Hepatocyte (in vitro differentiated cells): ENCODE measurements at regions not wholly inside any gene's neighbourhood (a gene's known extent, or its start where the extent isn't known, plus 50 kb on each side); places are given as distances from the start of the nearest gene placed in this dataset.

Source experiments
- DNase-seq: peaks from one replicate; pipeline ENCODE4 v3.0.0-alpha.2; 2016; ENCODE audit warnings: low spot score
- H2AFZ ChIP-seq: fragments of 200-600 bp; sonication (generic); 2 replicates; pipeline ENCODE4 v1.6.0; 2016; ENCODE audit warnings: antibody characterized with exemption, mild to moderate bottlenecking
- H3K27ac ChIP-seq: fragments of 200-600 bp; sonication (generic); 2 replicates; pipeline ENCODE4 v1.5.1; 2016; ENCODE audit warnings: mild to moderate bottlenecking
- H3K27me3 ChIP-seq: fragments of 200-600 bp; sonication (generic); 2 replicates; pipeline ENCODE4 v1.6.1; 2016
- H3K36me3 ChIP-seq: fragments of 200-600 bp; sonication (generic); replicated peaks from 2 replicates; pipeline ENCODE4 v1.5.1; 2016; ENCODE audit warnings: low read depth; ENCODE audit not compliant: insufficient read depth
- H3K4me1 ChIP-seq: fragments of 200-600 bp; sonication (generic); 2 replicates; pipeline ENCODE4 v1.5.1; 2016; ENCODE audit warnings: mild to moderate bottlenecking, moderate library complexity; ENCODE audit not compliant: insufficient read depth
- H3K4me2 ChIP-seq: fragments of 200-600 bp; sonication (generic); 2 replicates; pipeline ENCODE4 v1.6.0; 2016
- H3K4me3 ChIP-seq: fragments of 200-600 bp; sonication (generic); 2 replicates; pipeline ENCODE4 v1.5.1; 2016; ENCODE audit warnings: mild to moderate bottlenecking
- H3K79me2 ChIP-seq: fragments of 200-600 bp; sonication (generic); 2 replicates; pipeline ENCODE4 v1.6.0; 2017; ENCODE audit warnings: mild to moderate bottlenecking
- H3K9me2 ChIP-seq: fragments of 200-600 bp; sonication (generic); replicated peaks from 2 replicates; pipeline ENCODE4 v1.6.0; 2017; ENCODE audit warnings: mild to moderate bottlenecking; ENCODE audit not compliant: insufficient read depth
- H3K9me3 ChIP-seq: fragments of 200-600 bp; sonication (generic); 2 replicates; pipeline ENCODE4 v1.5.1; 2016; ENCODE audit warnings: low read depth, mild to moderate bottlenecking
- H4K20me1 ChIP-seq: fragments of 200-600 bp; sonication (generic); 2 replicates; pipeline ENCODE4 v1.6.0; 2016; ENCODE audit warnings: mild to moderate bottlenecking; ENCODE audit not compliant: insufficient read depth, poor library complexity, severe bottlenecking
- EZH2 ChIP-seq: fragments of 200-600 bp; sonication (generic); IDR thresholded peaks from 2 replicates; pipeline ENCODE4 v1.6.1; 2016; ENCODE audit warnings: antibody characterized with exemption, mild to moderate bottlenecking, borderline replicate concordance
- EZH2phosphoT487 ChIP-seq: fragments of 200-600 bp; sonication (generic); IDR thresholded peaks from one replicate; pipeline ENCODE4 v1.6.1; 2018; ENCODE audit warnings: antibody characterized with exemption, mild to moderate bottlenecking, low read depth, moderate library complexity; ENCODE audit not compliant: unreplicated experiment, severe bottlenecking
- WGBS: methylation state at CpG from one replicate; pipeline ENCODE4 v1.1.6; 2016; ENCODE audit warnings: low lambda C conversion rate; ENCODE audit errors: missing lambda C conversion rate; 5-methylcytosine and 5-hydroxymethylcytosine counted together
- TF ChIP-seq, protein P1 (sequence below): fragments of 200-600 bp; sonication (generic); IDR thresholded peaks from 2 replicates; pipeline ENCODE4 v1.5.1; 2016; ENCODE audit warnings: antibody characterized with exemption, mild to moderate bottlenecking; ENCODE audit not compliant: poor library complexity

DNA sequence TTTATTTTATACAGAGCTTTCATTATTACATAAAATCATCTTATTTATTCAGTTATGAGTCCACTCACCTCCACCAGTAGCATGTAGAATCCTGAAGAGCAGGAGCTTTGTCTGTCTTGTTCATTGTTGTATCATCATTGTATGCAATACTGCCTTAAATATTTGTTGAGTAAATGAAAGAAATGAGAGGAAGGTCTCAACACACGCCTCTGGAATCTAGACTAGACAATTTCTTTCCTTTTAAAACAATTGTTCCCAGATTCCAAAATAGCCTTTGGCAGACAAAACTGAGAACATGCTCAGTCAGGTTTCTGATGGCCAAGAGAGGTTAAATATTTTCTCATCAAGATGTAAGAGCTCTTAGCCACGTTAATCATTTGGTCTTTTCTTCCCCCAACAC is 173.1 kb upstream of the AGR3 start:
- H3K36me3 ChIP-seq = no peaks in the 10 kb centered on the region
- no peaks in the 10 kb centered on the region for H3K9me2 ChIP-seq
- no peak for DNase-seq
- H3K27me3 ChIP-seq = no peaks in the 10 kb centered on the region
- no peaks in the 10 kb centered on the region for H3K4me1 ChIP-seq
- no peaks in the 10 kb centered on the region for H3K79me2 ChIP-seq
- H4K20me1 ChIP-seq = no peaks in the 10 kb centered on the region
- no peak overlapping the region for H3K4me2 ChIP-seq
- no peak overlapping the region for H3K4me3 ChIP-seq
- TF ChIP-seq EZH2 = no peak
- no peak for TF ChIP-seq EZH2phosphoT487
- TF ChIP-seq, protein P1, sequence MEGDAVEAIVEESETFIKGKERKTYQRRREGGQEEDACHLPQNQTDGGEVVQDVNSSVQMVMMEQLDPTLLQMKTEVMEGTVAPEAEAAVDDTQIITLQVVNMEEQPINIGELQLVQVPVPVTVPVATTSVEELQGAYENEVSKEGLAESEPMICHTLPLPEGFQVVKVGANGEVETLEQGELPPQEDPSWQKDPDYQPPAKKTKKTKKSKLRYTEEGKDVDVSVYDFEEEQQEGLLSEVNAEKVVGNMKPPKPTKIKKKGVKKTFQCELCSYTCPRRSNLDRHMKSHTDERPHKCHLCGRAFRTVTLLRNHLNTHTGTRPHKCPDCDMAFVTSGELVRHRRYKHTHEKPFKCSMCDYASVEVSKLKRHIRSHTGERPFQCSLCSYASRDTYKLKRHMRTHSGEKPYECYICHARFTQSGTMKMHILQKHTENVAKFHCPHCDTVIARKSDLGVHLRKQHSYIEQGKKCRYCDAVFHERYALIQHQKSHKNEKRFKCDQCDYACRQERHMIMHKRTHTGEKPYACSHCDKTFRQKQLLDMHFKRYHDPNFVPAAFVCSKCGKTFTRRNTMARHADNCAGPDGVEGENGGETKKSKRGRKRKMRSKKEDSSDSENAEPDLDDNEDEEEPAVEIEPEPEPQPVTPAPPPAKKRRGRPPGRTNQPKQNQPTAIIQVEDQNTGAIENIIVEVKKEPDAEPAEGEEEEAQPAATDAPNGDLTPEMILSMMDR = no peak
- H3K9me3 ChIP-seq = no peaks in the 10 kb centered on the region
- no peak overlapping the region for H2AFZ ChIP-seq
- 59% methylated on average over 2 of the region's 2 CpGs for WGBS
- no peak overlapping the region for H3K27ac ChIP-seq

DNA sequence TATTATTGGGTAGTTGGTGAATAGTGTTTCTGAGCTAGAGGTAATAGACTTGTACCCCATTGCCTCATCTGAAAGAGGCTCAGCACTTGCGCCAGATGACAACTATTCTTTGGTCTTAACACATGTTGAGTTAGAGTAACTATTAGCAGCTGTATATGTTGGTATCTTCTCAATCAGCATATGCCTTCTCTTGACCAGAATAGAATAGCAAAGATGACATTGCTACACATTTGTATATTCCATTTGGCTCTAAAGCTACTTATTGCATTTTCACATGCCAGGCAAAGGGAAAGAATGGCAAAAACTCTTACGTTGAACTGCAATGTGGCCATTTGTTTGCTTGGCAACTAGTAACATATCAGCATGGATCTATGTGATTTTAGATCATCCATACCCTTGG is 173.8 kb upstream of the AGR3 start:
- H3K27ac ChIP-seq = no peak overlapping the region
- DNase-seq = no peak
- 98% methylated on average over 2 of the region's 2 CpGs for WGBS
- TF ChIP-seq, protein P1 = no peak
- TF ChIP-seq EZH2phosphoT487 (no peak), EZH2 (no peak)
- H3K4me2 ChIP-seq = no peak overlapping the region
- H3K27me3 ChIP-seq = no peaks in the 10 kb centered on the region
- no peaks in the 10 kb centered on the region for H3K4me1 ChIP-seq
- H2AFZ ChIP-seq = no peak overlapping the region
- no peaks in the 10 kb centered on the region for H3K9me2 ChIP-seq
- H3K4me3 ChIP-seq = no peak overlapping the region
- H3K79me2 ChIP-seq = no peaks in the 10 kb centered on the region
- no peaks in the 10 kb centered on the region for H3K36me3 ChIP-seq
- H3K9me3 ChIP-seq = no peaks in the 10 kb centered on the region
- no peaks in the 10 kb centered on the region for H4K20me1 ChIP-seq

DNA sequence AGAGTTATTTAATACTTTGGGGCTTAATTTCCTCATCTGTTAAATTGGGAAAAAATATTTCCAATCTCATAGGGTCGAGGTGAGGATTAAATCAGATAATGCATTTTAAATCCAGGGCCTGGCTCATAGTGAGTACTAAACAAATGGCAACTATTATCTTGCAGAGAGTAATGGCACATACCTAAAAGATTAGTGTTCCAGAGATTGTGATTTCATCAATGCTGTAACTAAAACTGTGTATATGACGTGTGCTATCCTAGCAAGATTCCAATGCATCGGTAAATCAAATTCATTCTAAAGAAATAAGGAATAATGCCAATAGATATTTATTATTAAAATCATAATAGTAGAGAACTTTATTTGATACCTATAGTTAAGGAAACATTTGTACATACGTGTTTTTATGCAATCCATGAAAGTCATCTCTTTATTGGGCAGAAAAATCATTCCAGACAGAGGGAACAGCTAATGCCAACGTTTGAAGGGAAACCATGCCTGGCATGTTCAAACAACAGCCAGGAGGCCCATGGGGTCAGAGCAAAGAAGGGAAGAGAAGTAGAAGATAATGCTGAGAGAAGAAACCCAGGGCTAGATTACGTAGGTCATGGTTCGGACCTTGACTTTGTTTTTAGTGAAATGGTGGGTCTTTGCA is 174.8 kb upstream of the AGR3 start:
- peak overlapping the region; percentile 7 for H3K4me2 ChIP-seq
- no peak overlapping the region for H3K4me3 ChIP-seq
- no peak overlapping the region for H3K27ac ChIP-seq
- WGBS = 58% methylated on average over 7 of the region's 7 CpGs
- no peaks in the 10 kb centered on the region for H3K27me3 ChIP-seq
- no peak for DNase-seq
- no peaks in the 10 kb centered on the region for H4K20me1 ChIP-seq
- no peak overlapping the region for H2AFZ ChIP-seq
- H3K79me2 ChIP-seq = no peaks in the 10 kb centered on the region
- H3K9me2 ChIP-seq = no peaks in the 10 kb centered on the region
- no peaks in the 10 kb centered on the region for H3K4me1 ChIP-seq
- TF ChIP-seq, protein P1 = no peak
- TF ChIP-seq EZH2phosphoT487 = no peak
- TF ChIP-seq EZH2 = no peak
- H3K36me3 ChIP-seq = no peaks in the 10 kb centered on the region
- H3K9me3 ChIP-seq = no peaks in the 10 kb centered on the region
